ENCODE measurements at regions not wholly inside any gene's neighbourhood (a gene's known extent, or its start where the extent isn't known, plus 50 kb on each side); places are given as distances from the start of the nearest gene placed in this dataset.

DNA sequence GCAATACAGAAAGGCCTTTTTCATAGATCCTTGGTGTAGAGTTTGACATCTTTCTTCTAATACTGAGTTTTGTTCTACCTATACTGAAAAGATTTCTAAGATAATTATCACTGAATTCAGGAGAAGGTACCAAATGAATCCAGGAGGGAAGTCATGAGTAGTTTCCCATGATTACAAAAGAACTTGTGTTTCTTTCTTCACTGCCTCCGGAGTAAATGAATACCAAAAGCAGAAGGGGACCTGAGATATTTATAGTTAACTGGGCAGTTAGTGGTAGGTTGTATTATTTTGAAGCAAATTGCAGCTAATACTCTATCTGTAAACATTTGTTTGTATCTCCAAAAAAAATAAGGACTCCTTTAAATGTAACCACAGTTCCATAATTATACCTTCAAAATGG, 175.4 kb downstream of the SUCNR1 start:
- TF ChIP-seq ZFP3 (CRISPR knock-in tag; IDR thresholded peaks at IDR 0.05) (no peak), OSR1 (CRISPR knock-in tag; IDR thresholded peaks at IDR 0.05) (no peak), ZC3H10 (CRISPR knock-in tag; IDR thresholded peaks at IDR 0.05) (no peak), GLIS3 (CRISPR knock-in tag; IDR thresholded peaks at IDR 0.05) (no peak), TOX (CRISPR knock-in tag; IDR thresholded peaks at IDR 0.05; ENCODE audit: borderline replicate concordance) (no peak), ZNF565 (CRISPR knock-in tag; conservative IDR thresholded peaks at IDR 0.05; ENCODE audit: low read depth) (no peak), ZNF70 (CRISPR knock-in tag; IDR thresholded peaks at IDR 0.05) (no peak), RARB (CRISPR knock-in tag; IDR thresholded peaks at IDR 0.05) (no peak), BACH2 (CRISPR knock-in tag; IDR thresholded peaks at IDR 0.05; ENCODE audit: borderline replicate concordance) (no peak), ISL1 (CRISPR knock-in tag; IDR thresholded peaks at IDR 0.05) (no peak), CSDC2 (CRISPR knock-in tag; IDR thresholded peaks at IDR 0.05) (no peak), SNAI2 (CRISPR knock-in tag; IDR thresholded peaks at IDR 0.05) (no peak), ZNF8 (CRISPR knock-in tag; IDR thresholded peaks at IDR 0.05) (no peak), PATZ1 (CRISPR knock-in tag; IDR thresholded peaks at IDR 0.05; ENCODE audit: borderline replicate concordance) (no peak)
- ATAC-seq = no peak

GRCh38 chr3:152050903-152051302, 177.5 kb downstream of the SUCNR1 start:
- TF ChIP-seq PATZ1 (CRISPR knock-in tag; IDR thresholded peaks at IDR 0.05; ENCODE audit: borderline replicate concordance) = no peak
- TF ChIP-seq CREB5 (CRISPR knock-in tag; IDR thresholded peaks at IDR 0.05; ENCODE audit: low read depth) = no peak
- no peak for TF ChIP-seq ZNF565 (CRISPR knock-in tag; conservative IDR thresholded peaks at IDR 0.05; ENCODE audit: low read depth)
- TF ChIP-seq SNAI2 (CRISPR knock-in tag; IDR thresholded peaks at IDR 0.05) = no peak
- TF ChIP-seq BACH2 (CRISPR knock-in tag; IDR thresholded peaks at IDR 0.05; ENCODE audit: borderline replicate concordance) = no peak
- TF ChIP-seq ZFP3 (CRISPR knock-in tag; IDR thresholded peaks at IDR 0.05) = no peak
- TF ChIP-seq PPARA (CRISPR knock-in tag; IDR thresholded peaks at IDR 0.05; ENCODE audit: borderline replicate concordance) = no peak
- TF ChIP-seq TOX (CRISPR knock-in tag; IDR thresholded peaks at IDR 0.05; ENCODE audit: borderline replicate concordance) = no peak
- TF ChIP-seq ZC3H10 (CRISPR knock-in tag; IDR thresholded peaks at IDR 0.05) = no peak
- TF ChIP-seq ISL1 (CRISPR knock-in tag; IDR thresholded peaks at IDR 0.05) = no peak
- no peak for TF ChIP-seq RARB (CRISPR knock-in tag; IDR thresholded peaks at IDR 0.05)
- TF ChIP-seq ZNF8 (CRISPR knock-in tag; IDR thresholded peaks at IDR 0.05) = no peak
- no peak for TF ChIP-seq ZNF70 (CRISPR knock-in tag; IDR thresholded peaks at IDR 0.05)
- no peak for TF ChIP-seq ARNTL (CRISPR knock-in tag; IDR thresholded peaks at IDR 0.05; ENCODE audit: borderline replicate concordance, low read depth)
- TF ChIP-seq, protein P1, sequence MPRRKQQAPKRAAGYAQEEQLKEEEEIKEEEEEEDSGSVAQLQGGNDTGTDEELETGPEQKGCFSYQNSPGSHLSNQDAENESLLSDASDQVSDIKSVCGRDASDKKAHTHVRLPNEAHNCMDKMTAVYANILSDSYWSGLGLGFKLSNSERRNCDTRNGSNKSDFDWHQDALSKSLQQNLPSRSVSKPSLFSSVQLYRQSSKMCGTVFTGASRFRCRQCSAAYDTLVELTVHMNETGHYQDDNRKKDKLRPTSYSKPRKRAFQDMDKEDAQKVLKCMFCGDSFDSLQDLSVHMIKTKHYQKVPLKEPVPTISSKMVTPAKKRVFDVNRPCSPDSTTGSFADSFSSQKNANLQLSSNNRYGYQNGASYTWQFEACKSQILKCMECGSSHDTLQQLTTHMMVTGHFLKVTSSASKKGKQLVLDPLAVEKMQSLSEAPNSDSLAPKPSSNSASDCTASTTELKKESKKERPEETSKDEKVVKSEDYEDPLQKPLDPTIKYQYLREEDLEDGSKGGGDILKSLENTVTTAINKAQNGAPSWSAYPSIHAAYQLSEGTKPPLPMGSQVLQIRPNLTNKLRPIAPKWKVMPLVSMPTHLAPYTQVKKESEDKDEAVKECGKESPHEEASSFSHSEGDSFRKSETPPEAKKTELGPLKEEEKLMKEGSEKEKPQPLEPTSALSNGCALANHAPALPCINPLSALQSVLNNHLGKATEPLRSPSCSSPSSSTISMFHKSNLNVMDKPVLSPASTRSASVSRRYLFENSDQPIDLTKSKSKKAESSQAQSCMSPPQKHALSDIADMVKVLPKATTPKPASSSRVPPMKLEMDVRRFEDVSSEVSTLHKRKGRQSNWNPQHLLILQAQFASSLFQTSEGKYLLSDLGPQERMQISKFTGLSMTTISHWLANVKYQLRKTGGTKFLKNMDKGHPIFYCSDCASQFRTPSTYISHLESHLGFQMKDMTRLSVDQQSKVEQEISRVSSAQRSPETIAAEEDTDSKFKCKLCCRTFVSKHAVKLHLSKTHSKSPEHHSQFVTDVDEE (CRISPR knock-in tag; IDR thresholded peaks at IDR 0.05) = no peak
- TF ChIP-seq ESRRG (CRISPR knock-in tag; IDR thresholded peaks at IDR 0.05) = no peak
- TF ChIP-seq OSR1 (CRISPR knock-in tag; IDR thresholded peaks at IDR 0.05) = no peak
- no peak for TF ChIP-seq ZFP30 (CRISPR knock-in tag; IDR thresholded peaks at IDR 0.05)
- TF ChIP-seq TCF4 (CRISPR knock-in tag; IDR thresholded peaks at IDR 0.05; ENCODE audit: borderline replicate concordance) = no peak
- no peak for TF ChIP-seq POU6F1 (CRISPR knock-in tag; IDR thresholded peaks at IDR 0.05; ENCODE audit: borderline replicate concordance, low read depth)
- no peak for ATAC-seq
